GM23338 (cell line): ENCODE measurements at regions not wholly inside any gene's neighbourhood (a gene's known extent, or its start where the extent isn't known, plus 50 kb on each side); places are given as distances from the start of the nearest gene placed in this dataset.

Experiments used
- ATAC-seq: fragments of 200-7000 bp; cut with Tn5 transposase; 3 replicates; pipeline ENCODE4 v1.9.1; 2020
- DNase-seq: peaks from one replicate; pipeline ENCODE4 v3.0.0-alpha.2; 2015; ENCODE audit warnings: low spot score
- H2AFZ ChIP-seq: fragments of 200-600 bp; sonication (generic); 2 replicates; pipeline ENCODE4 v1.8.0; 2016; ENCODE audit warnings: antibody characterized with exemption, mild to moderate bottlenecking, moderate library complexity
- H3F3A ChIP-seq: fragments of 200-600 bp; sonication (generic); replicated peaks from 2 replicates; pipeline ENCODE4 v1.8.0; 2017; ENCODE audit warnings: antibody characterized with exemption, mixed run types, low read depth
- H3K27ac ChIP-seq: fragments of 200-600 bp; sonication (generic); 2 replicates; pipeline ENCODE4 v1.6.1; 2016; ENCODE audit warnings: low read depth
- H3K27me3 ChIP-seq: fragments of 200-600 bp; sonication (generic); 2 replicates; pipeline ENCODE4 v1.8.0; 2016; ENCODE audit warnings: mild to moderate bottlenecking, mixed run types, moderate library complexity; ENCODE audit not compliant: insufficient read depth
- H3K36me3 ChIP-seq: fragments of 200-600 bp; sonication (generic); 2 replicates; pipeline ENCODE4 v1.8.0; 2016; ENCODE audit warnings: mild to moderate bottlenecking; ENCODE audit not compliant: insufficient read depth
- H3K4me1 ChIP-seq: fragments of 200-600 bp; sonication (generic); 2 replicates; pipeline ENCODE4 v1.8.0; 2016; ENCODE audit warnings: mild to moderate bottlenecking, moderate library complexity; ENCODE audit not compliant: insufficient read depth
- H3K4me2 ChIP-seq: fragments of 200-600 bp; sonication (generic); 2 replicates; pipeline ENCODE4 v1.7.1; 2017; ENCODE audit warnings: mixed run types
- H3K4me3 ChIP-seq: fragments of 200-600 bp; sonication (generic); 2 replicates; pipeline ENCODE4 v1.6.1; 2016; ENCODE audit warnings: mixed run types
- H3K79me2 ChIP-seq: fragments of 200-600 bp; sonication (generic); replicated peaks from 2 replicates; pipeline ENCODE4 v1.8.0; 2017; ENCODE audit warnings: mild to moderate bottlenecking; ENCODE audit not compliant: insufficient read depth
- H3K9me2 ChIP-seq: fragments of 200-600 bp; sonication (generic); 2 replicates; pipeline ENCODE4 v1.8.0; 2017; ENCODE audit not compliant: insufficient read depth
- H4K20me1 ChIP-seq: fragments of 200-600 bp; sonication (generic); replicated peaks from 2 replicates; pipeline ENCODE4 v1.8.0; 2017; ENCODE audit warnings: mild to moderate bottlenecking; ENCODE audit not compliant: insufficient read depth
- H3K27ac Mint-ChIP-seq: 2 replicates; pipeline ENCODE4 v1.8.0; 2020; ENCODE audit warnings: inconsistent platforms, mild to moderate bottlenecking, moderate library complexity, mixed read lengths
- H3K27me3 Mint-ChIP-seq: 3 replicates; pipeline ENCODE4 v1.8.0; 2022; ENCODE audit warnings: low read depth, mild to moderate bottlenecking, moderate library complexity, mixed read lengths, inconsistent platforms; ENCODE audit not compliant: insufficient read depth, poor library complexity
- H3K36me3 Mint-ChIP-seq: 3 replicates; pipeline ENCODE4 v1.8.0; 2021; ENCODE audit warnings: low read depth, mild to moderate bottlenecking, inconsistent platforms, moderate library complexity, mixed read lengths
- H3K4me1 Mint-ChIP-seq: 3 replicates; pipeline ENCODE4 v1.8.0; 2020; ENCODE audit warnings: mild to moderate bottlenecking, inconsistent platforms, mixed read lengths
- H3K4me3 Mint-ChIP-seq: 3 replicates; pipeline ENCODE4 v1.8.0; 2021; ENCODE audit warnings: moderate library complexity, mild to moderate bottlenecking, inconsistent platforms, mixed read lengths
- H3K9me3 Mint-ChIP-seq: 3 replicates; pipeline ENCODE4 v1.8.0; 2020; ENCODE audit warnings: moderate library complexity, mild to moderate bottlenecking, inconsistent platforms, mixed read lengths
- TF ChIP-seq, protein P1 (sequence below): fragments of 250-450 bp; sonication (Bioruptor Pico); IDR thresholded peaks from 2 replicates; pipeline ENCODE4 v1.5.0; 2020; ENCODE audit warnings: mild to moderate bottlenecking, moderate library complexity
- TF ChIP-seq, protein P2 (sequence below), 2 experiments: fragments of 200-600 bp in 1 of 2; sonication (generic) in 1 of 2; conservative IDR thresholded peaks; 2 replicates each; pipeline versions ENCODE4 v1.5.1 to v1.6.1; 2016 to 2017; ENCODE audit warnings: antibody characterized with exemption in 2 of 2, low read depth in 2 of 2, mild to moderate bottlenecking in 2 of 2, moderate library complexity in 1 of 2

DNA sequence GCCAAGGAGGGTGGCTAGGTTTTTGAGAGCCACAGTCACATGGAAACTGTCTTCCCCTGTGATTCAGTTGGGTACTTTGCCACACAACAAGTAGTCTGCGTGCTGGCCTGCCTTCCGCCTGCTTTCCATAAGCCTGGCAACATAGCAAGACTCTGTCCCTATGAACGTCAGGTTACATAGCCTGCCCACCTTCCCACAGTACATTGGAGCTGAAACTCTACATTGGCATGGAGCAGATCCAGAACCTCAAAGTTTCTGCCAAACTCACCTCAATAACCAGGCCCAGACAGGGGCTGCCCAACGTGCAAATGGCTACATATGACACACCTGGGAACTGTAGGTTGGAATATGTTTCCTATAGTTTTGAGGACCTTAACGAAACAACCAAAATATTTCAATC lies 140.6 kb upstream of the PRICKLE2 start (continued):
- TF ChIP-seq, protein P1, sequence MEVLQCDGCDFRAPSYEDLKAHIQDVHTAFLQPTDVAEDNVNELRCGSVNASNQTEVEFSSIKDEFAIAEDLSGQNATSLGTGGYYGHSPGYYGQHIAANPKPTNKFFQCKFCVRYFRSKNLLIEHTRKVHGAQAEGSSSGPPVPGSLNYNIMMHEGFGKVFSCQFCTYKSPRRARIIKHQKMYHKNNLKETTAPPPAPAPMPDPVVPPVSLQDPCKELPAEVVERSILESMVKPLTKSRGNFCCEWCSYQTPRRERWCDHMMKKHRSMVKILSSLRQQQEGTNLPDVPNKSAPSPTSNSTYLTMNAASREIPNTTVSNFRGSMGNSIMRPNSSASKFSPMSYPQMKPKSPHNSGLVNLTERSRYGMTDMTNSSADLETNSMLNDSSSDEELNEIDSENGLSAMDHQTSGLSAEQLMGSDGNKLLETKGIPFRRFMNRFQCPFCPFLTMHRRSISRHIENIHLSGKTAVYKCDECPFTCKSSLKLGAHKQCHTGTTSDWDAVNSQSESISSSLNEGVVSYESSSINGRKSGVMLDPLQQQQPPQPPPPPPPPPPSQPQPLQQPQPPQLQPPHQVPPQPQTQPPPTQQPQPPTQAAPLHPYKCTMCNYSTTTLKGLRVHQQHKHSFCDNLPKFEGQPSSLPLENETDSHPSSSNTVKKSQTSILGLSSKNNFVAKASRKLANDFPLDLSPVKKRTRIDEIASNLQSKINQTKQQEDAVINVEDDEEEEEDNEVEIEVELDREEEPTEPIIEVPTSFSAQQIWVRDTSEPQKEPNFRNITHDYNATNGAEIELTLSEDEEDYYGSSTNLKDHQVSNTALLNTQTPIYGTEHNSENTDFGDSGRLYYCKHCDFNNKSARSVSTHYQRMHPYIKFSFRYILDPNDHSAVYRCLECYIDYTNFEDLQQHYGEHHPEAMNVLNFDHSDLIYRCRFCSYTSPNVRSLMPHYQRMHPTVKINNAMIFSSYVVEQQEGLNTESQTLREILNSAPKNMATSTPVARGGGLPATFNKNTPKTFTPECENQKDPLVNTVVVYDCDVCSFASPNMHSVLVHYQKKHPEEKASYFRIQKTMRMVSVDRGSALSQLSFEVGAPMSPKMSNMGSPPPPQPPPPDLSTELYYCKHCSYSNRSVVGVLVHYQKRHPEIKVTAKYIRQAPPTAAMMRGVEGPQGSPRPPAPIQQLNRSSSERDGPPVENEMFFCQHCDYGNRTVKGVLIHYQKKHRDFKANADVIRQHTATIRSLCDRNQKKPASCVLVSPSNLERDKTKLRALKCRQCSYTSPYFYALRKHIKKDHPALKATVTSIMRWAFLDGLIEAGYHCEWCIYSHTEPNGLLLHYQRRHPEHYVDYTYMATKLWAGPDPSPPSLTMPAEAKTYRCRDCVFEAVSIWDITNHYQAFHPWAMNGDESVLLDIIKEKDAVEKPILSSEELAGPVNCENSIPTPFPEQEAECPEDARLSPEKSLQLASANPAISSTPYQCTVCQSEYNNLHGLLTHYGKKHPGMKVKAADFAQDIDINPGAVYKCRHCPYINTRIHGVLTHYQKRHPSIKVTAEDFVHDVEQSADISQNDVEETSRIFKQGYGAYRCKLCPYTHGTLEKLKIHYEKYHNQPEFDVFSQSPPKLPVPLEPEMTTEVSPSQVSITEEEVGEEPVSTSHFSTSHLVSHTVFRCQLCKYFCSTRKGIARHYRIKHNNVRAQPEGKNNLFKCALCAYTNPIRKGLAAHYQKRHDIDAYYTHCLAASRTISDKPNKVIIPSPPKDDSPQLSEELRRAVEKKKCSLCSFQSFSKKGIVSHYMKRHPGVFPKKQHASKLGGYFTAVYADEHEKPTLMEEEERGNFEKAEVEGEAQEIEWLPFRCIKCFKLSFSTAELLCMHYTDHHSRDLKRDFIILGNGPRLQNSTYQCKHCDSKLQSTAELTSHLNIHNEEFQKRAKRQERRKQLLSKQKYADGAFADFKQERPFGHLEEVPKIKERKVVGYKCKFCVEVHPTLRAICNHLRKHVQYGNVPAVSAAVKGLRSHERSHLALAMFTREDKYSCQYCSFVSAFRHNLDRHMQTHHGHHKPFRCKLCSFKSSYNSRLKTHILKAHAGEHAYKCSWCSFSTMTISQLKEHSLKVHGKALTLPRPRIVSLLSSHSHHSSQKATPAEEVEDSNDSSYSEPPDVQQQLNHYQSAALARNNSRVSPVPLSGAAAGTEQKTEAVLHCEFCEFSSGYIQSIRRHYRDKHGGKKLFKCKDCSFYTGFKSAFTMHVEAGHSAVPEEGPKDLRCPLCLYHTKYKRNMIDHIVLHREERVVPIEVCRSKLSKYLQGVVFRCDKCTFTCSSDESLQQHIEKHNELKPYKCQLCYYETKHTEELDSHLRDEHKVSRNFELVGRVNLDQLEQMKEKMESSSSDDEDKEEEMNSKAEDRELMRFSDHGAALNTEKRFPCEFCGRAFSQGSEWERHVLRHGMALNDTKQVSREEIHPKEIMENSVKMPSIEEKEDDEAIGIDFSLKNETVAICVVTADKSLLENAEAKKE (CRISPR knock-in tag), result no peak

DNA sequence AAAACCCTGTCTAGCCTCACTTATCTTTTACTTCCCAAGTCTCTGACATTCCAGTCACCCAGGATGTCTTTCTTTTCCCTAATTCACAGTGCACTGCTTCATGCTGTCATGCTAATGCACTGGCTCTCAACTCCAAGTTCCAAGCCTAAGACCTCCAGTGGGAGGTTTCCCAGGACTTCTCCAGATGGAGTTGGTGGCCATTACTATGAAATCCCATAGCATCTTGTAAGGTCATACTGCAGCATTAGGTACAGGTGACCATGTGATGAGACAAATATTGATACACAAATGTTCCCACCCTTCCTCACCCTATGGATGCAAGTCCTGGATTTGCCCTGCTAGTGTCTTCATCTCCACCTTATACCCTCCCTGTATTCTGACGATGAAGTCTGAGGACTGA lies 138.6 kb upstream of the PRICKLE2 start:
- TF ChIP-seq, protein P1 (CRISPR knock-in tag), result peak; percentile 60; the same call in 1 of the 2 replicates
- TF ChIP-seq, protein P2, sequence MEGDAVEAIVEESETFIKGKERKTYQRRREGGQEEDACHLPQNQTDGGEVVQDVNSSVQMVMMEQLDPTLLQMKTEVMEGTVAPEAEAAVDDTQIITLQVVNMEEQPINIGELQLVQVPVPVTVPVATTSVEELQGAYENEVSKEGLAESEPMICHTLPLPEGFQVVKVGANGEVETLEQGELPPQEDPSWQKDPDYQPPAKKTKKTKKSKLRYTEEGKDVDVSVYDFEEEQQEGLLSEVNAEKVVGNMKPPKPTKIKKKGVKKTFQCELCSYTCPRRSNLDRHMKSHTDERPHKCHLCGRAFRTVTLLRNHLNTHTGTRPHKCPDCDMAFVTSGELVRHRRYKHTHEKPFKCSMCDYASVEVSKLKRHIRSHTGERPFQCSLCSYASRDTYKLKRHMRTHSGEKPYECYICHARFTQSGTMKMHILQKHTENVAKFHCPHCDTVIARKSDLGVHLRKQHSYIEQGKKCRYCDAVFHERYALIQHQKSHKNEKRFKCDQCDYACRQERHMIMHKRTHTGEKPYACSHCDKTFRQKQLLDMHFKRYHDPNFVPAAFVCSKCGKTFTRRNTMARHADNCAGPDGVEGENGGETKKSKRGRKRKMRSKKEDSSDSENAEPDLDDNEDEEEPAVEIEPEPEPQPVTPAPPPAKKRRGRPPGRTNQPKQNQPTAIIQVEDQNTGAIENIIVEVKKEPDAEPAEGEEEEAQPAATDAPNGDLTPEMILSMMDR (conservative IDR thresholded peaks at IDR 0.05; ENCODE audit: low read depth in 2 of 2), result no peak
- Histone ChIP-seq H3K4me1 (peaks cover 4% of the 10 kb centered on the region; the same call in 1 of the 2 replicates), H3K36me3 (no peaks in the 10 kb centered on the region), H3K9me2 (no peaks in the 10 kb centered on the region), H3K4me3 (no peak overlapping the region), H4K20me1 (no peaks in the 10 kb centered on the region), H3K27ac (no peak overlapping the region), H3F3A (no peaks in the 10 kb centered on the region), H3K79me2 (no peaks in the 10 kb centered on the region), H3K27me3 (no peaks in the 10 kb centered on the region), H2AFZ (no peak overlapping the region), H3K4me2 (no peak overlapping the region)
- Mint-ChIP-seq H3K4me3 (no peak overlapping the region), H3K27ac (no peak overlapping the region), H3K4me1 (peaks cover 15% of the 10 kb centered on the region), H3K9me3 (no peaks in the 10 kb centered on the region), H3K36me3 (no peaks in the 10 kb centered on the region), H3K27me3 (no peaks in the 10 kb centered on the region)
- no peak for DNase-seq
- ATAC-seq, result no peak
